ENCODE measurements at regions not wholly inside any gene's neighbourhood (a gene's known extent, or its start where the extent isn't known, plus 50 kb on each side); places are given as distances from the start of the nearest gene placed in this dataset.
"Not testable (repeated sequence)": the region's sequence is repeated elsewhere in the genome, so short reads cannot be mapped to it uniquely, and the experiment has no call there.

DNA sequence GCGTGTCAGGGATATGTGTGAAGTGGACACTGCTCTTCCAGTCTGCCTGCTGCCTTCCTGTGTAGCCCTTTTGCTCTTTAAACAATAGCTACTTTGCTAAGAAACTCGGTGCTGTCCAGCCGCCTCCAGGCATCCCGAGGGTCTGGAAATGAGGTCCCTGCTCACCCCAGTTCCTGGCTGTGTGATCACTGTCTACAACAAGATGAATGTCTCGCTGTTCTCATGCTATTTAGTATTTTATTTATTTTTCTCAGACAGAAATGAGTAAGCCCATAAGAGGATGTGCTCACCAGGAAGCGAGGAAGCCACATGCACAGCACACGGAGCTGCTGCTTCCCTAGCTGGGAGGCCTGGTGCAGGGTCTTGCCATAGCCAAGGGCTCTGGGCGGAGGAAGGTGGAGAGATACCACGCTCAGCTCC is 167.0 kb upstream of the PITRM1 start:
- H3K27me3 Mint-ChIP-seq = peaks cover 15% of the 10 kb centered on the region
- no peak for DNase-seq
- H3K4me1 Mint-ChIP-seq (ENCODE audit: low read depth) = no peaks in the 10 kb centered on the region
- no peak overlapping the region for H3K27ac Mint-ChIP-seq
- no peaks in the 10 kb centered on the region for H3K36me3 Mint-ChIP-seq (ENCODE audit: low read depth)
- no peak overlapping the region for H3K4me3 Mint-ChIP-seq
- no peaks in the 10 kb centered on the region for H3K9me3 Mint-ChIP-seq

GRCh38 chr10:3339121-3339520 is 166.5 kb upstream of the PITRM1 start:
- H3K4me3 Mint-ChIP-seq = no peak overlapping the region
- H3K4me1 Mint-ChIP-seq (ENCODE audit: low read depth) = no peaks in the 10 kb centered on the region
- H3K9me3 Mint-ChIP-seq = no peaks in the 10 kb centered on the region
- H3K36me3 Mint-ChIP-seq (ENCODE audit: low read depth) = no peaks in the 10 kb centered on the region
- no peak for DNase-seq
- H3K27me3 Mint-ChIP-seq = peaks cover 15% of the 10 kb centered on the region
- H3K27ac Mint-ChIP-seq = no peak overlapping the region

DNA sequence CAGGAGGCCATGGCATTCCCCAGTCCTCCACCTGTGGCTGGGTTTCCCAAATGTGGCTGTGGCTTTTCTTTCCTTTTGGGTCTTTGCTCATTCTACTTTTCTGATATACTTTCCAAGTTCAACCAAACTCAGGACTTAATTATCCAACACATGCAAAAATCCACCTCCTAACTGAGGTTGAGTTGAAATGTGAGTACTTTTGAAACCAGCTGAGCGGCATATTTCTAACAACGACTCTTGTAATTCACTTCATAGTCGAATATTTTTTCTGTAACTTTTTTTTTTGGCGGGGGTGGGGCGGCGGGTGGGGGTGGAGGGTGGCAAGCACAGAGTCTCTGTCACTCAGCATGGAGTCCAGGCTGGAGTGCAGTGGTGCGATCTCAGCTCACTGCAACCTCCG is 165.2 kb upstream of the PITRM1 start:
- no peaks in the 10 kb centered on the region for H3K36me3 Mint-ChIP-seq (ENCODE audit: low read depth)
- no peaks in the 10 kb centered on the region for H3K9me3 Mint-ChIP-seq
- H3K27ac Mint-ChIP-seq = no peak overlapping the region
- no peak overlapping the region for H3K4me3 Mint-ChIP-seq
- no peaks in the 10 kb centered on the region for H3K4me1 Mint-ChIP-seq (ENCODE audit: low read depth)
- no peak for DNase-seq
- H3K27me3 Mint-ChIP-seq = peaks cover 16% of the 10 kb centered on the region

GRCh38 chr10:3336673-3337293 is 164.2 kb upstream of the PITRM1 start:
- Mint-ChIP-seq H3K27me3 (peaks cover 18% of the 10 kb centered on the region), H3K4me1 (ENCODE audit: low read depth) (no peaks in the 10 kb centered on the region), H3K36me3 (ENCODE audit: low read depth) (no peaks in the 10 kb centered on the region)

GRCh38 chr10:3333426-3333825 is 160.8 kb upstream of the PITRM1 start:
- H3K27me3 Mint-ChIP-seq = peaks cover 15% of the 10 kb centered on the region
- H3K4me3 Mint-ChIP-seq = no peak overlapping the region
- DNase-seq = no peak
- no peaks in the 10 kb centered on the region for H3K9me3 Mint-ChIP-seq
- H3K27ac Mint-ChIP-seq = no peak overlapping the region
- no peaks in the 10 kb centered on the region for H3K36me3 Mint-ChIP-seq (ENCODE audit: low read depth)
- no peaks in the 10 kb centered on the region for H3K4me1 Mint-ChIP-seq (ENCODE audit: low read depth)

More at GRCh38 chr10:3336673-3337293, 164.2 kb upstream of the PITRM1 start:
- Mint-ChIP-seq H3K4me3 (no peak overlapping the region), H3K9me3 (no peaks in the 10 kb centered on the region), H3K27ac (no peak overlapping the region)
- no peak for DNase-seq

- H3K9me3 Mint-ChIP-seq = no peaks in the 10 kb centered on the region
- H3K27me3 Mint-ChIP-seq = peaks cover 17% of the 10 kb centered on the region
- H3K4me1 Mint-ChIP-seq (ENCODE audit: low read depth) = no peaks in the 10 kb centered on the region
- H3K4me3 Mint-ChIP-seq = no peak overlapping the region
- no peaks in the 10 kb centered on the region for H3K36me3 Mint-ChIP-seq (ENCODE audit: low read depth)
- no peak for DNase-seq
- no peak overlapping the region for H3K27ac Mint-ChIP-seq
Measured at GRCh38 chr10:3331690-3332230, 159.2 kb upstream of the PITRM1 start.

GRCh38 chr10:3331187-3331586 is 158.6 kb upstream of the PITRM1 start:
- Mint-ChIP-seq H3K27me3 (peaks cover 15% of the 10 kb centered on the region), H3K36me3 (ENCODE audit: low read depth) (no peaks in the 10 kb centered on the region), H3K27ac (no peak overlapping the region), H3K4me3 (no peak overlapping the region), H3K9me3 (no peaks in the 10 kb centered on the region), H3K4me1 (ENCODE audit: low read depth) (no peaks in the 10 kb centered on the region)
- DNase-seq = no peak

DNA sequence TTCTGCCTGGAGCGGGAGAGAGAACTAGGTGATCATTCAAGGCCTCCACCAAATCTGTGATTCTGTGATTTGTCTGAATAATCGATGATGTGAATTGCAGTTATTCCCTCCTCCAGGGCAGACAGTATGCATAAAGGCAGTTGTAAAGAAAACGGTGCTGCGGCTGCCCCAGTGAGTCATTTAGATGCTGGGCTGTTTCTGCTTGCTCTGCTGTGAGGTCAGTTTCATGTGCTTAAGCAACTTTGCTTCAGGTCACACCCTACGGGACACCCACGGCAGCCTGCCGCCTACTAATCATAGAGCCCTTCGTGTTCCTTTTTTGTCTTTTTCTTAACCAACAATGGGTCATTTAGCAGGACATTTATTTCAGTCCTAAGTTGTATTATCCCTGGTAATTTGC is 158.1 kb upstream of the PITRM1 start:
- Mint-ChIP-seq H3K27ac (no peak overlapping the region), H3K36me3 (ENCODE audit: low read depth) (no peaks in the 10 kb centered on the region), H3K9me3 (no peaks in the 10 kb centered on the region), H3K4me1 (ENCODE audit: low read depth) (no peaks in the 10 kb centered on the region), H3K27me3 (peaks cover 15% of the 10 kb centered on the region), H3K4me3 (no peak overlapping the region)
- no peak for DNase-seq

GRCh38 chr10:3325954-3326750 is 153.6 kb upstream of the PITRM1 start:
- Mint-ChIP-seq H3K4me3 (no peak overlapping the region), H3K9me3 (no peaks in the 10 kb centered on the region), H3K36me3 (ENCODE audit: low read depth) (no peaks in the 10 kb centered on the region), H3K27ac (no peak overlapping the region), H3K27me3 (peaks cover 10% of the 10 kb centered on the region), H3K4me1 (ENCODE audit: low read depth) (no peaks in the 10 kb centered on the region)
- DNase-seq = no peak

GRCh38 chr10:3324612-3325038 is 152.0 kb upstream of the PITRM1 start:
- Mint-ChIP-seq H3K4me1 (ENCODE audit: low read depth) (no peaks in the 10 kb centered on the region), H3K27me3 (peaks cover 8% of the 10 kb centered on the region), H3K9me3 (no peaks in the 10 kb centered on the region), H3K27ac (no peak overlapping the region), H3K36me3 (ENCODE audit: low read depth) (no peaks in the 10 kb centered on the region), H3K4me3 (no peak overlapping the region)
- no peak for DNase-seq

DNA sequence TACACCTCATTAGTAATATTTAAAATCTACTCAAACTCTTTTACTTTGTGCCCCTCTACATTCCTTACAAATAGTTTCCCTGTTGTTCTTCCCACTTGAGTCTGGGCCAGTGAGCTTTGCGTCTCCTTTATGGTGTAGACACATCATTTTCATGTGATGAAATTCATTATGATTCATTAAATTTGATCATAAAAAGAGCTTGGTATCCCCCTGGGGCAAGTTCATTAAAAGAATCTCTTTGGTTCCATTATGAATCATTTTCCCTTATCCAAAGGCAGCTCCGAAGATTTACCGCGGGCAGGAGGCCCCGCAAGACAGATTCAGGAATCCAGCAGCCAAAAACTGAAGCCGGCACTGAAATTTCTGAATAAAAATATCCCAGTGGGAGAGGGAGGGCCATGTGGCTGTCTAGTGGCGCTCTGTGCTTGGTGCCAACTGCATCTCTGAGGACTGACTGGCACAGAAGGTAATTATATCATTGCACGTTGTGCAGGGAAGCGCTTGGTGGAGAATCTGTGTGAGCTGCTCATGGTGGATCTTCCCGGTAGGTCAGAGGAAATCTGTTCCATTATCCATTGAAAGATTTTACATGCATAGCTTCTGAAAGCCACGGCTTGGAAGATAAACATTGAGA is 151.4 kb upstream of the PITRM1 start:
- DNase-seq = no peak
- H3K36me3 Mint-ChIP-seq (ENCODE audit: low read depth) = no peaks in the 10 kb centered on the region
- peaks cover 14% of the 10 kb centered on the region for H3K27me3 Mint-ChIP-seq
- H3K9me3 Mint-ChIP-seq = no peaks in the 10 kb centered on the region
- no peak overlapping the region for H3K4me3 Mint-ChIP-seq
- peaks cover 2% of the 10 kb centered on the region for H3K4me1 Mint-ChIP-seq (ENCODE audit: low read depth)
- H3K27ac Mint-ChIP-seq = no peak overlapping the region

GRCh38 chr10:3321123-3321522 is 148.5 kb upstream of the PITRM1 start:
- Mint-ChIP-seq H3K4me1 (ENCODE audit: low read depth) (peaks cover 5% of the 10 kb centered on the region), H3K36me3 (ENCODE audit: low read depth) (no peaks in the 10 kb centered on the region), H3K4me3 (no peak overlapping the region), H3K27ac (no peak overlapping the region), H3K27me3 (peaks cover 24% of the 10 kb centered on the region), H3K9me3 (no peaks in the 10 kb centered on the region)
- no peak for DNase-seq

DNA sequence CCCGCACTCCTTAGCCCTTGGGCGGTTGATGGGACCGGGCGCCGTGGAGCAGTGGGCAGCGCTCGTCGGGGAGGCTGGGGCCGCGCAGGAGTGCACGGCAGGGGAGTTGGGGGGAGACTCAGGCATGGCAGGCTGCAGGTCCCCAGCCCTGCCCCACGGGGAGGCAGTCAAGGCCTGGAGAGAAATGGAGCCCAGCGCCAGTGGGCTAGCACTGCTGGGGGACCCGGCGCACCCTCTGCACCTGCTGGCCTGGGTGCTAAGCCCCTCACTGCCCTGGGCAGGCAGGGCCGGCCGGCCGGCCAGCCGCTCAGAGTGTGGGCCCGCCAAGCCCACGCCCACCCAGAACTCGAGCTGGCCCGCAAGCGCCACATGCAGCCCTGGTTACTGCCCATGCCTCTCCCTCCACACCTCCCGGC is 147.2 kb upstream of the PITRM1 start:
- Mint-ChIP-seq H3K27ac (no peak overlapping the region), H3K9me3 (no peaks in the 10 kb centered on the region), H3K4me1 (ENCODE audit: low read depth) (peaks cover 5% of the 10 kb centered on the region), H3K27me3 (peaks cover 24% of the 10 kb centered on the region), H3K4me3 (no peak overlapping the region), H3K36me3 (ENCODE audit: low read depth) (no peaks in the 10 kb centered on the region)
- DNase-seq = no peak

- not testable (repeated sequence) for H3K4me1 Mint-ChIP-seq (ENCODE audit: low read depth); DNase-seq; H3K9me3 Mint-ChIP-seq; H3K4me3 Mint-ChIP-seq; H3K27ac Mint-ChIP-seq; H3K36me3 Mint-ChIP-seq (ENCODE audit: low read depth)
- peaks cover 34% of the 10 kb centered on the region for H3K27me3 Mint-ChIP-seq
Measured at GRCh38 chr10:3318480-3318807, 145.9 kb upstream of the PITRM1 start.

All from activated T-cell treated with anti-CD3 and anti-CD28 coated beads, Interleukin-2, amount 50 U/mL, for 24 hours (primary cell).